ENCODE measurements at regions not wholly inside any gene's neighbourhood (a gene's known extent, or its start where the extent isn't known, plus 50 kb on each side); places are given as distances from the start of the nearest gene placed in this dataset.

- Mint-ChIP-seq H3K9me3 (no peaks in the 10 kb centered on the region), H3K4me3 (no peak overlapping the region), H3K27me3 (peaks cover 8 to 26% (median 15%) of the 10 kb centered on the region in 5 donors), H3K4me1 (no peaks in the 10 kb centered on the region), H3K36me3 (no peaks in the 10 kb centered on the region), H3K27ac (no peak overlapping the region)
- Histone ChIP-seq H3K4me3 (ENCODE audit: low read length) (no peak overlapping the region), H3K36me3 (ENCODE audit: control insufficient read depth in 2 of 3, insufficient read depth in 3 of 3, low read length in 3 of 3) (no peaks in the 10 kb centered on the region), H3K4me1 (ENCODE audit: control insufficient read depth in 2 of 2, insufficient read depth in 2 of 2, low read length in 2 of 2) (no peaks in the 10 kb centered on the region), H3K27me3 (ENCODE audit: control insufficient read depth in 2 of 2, insufficient read depth in 2 of 2, low read length in 2 of 2) (no peaks in the 10 kb centered on the region), H3K9me3 (ENCODE audit: control insufficient read depth in 2 of 3, low read length in 3 of 3) (no peaks in the 10 kb centered on the region), H3K27ac (ENCODE audit: low read depth, low read length) (no peak overlapping the region)
- ChIA-PET POLR2A (no interaction called here), CTCF (no interaction called here)
- ATAC-seq (no peak), DNase-seq (no peak)
- intact Hi-C loops (cut with micrococcal nuclease): no loop called here
Observed at GRCh38 chr14:55950135-55950534, 168.1 kb upstream of the PELI2 start.

GRCh38 chr14:55951341-55952206 is 166.6 kb upstream of the PELI2 start:
- Histone ChIP-seq H3K4me3 (ENCODE audit: low read length) (no peak overlapping the region), H3K4me1 (ENCODE audit: control insufficient read depth in 2 of 2, insufficient read depth in 2 of 2, low read length in 2 of 2) (no peaks in the 10 kb centered on the region), H3K27me3 (ENCODE audit: control insufficient read depth in 2 of 2, insufficient read depth in 2 of 2, low read length in 2 of 2) (no peaks in the 10 kb centered on the region), H3K27ac (ENCODE audit: low read depth, low read length) (no peak overlapping the region), H3K36me3 (ENCODE audit: control insufficient read depth in 2 of 3, insufficient read depth in 3 of 3, low read length in 3 of 3) (no peaks in the 10 kb centered on the region), H3K9me3 (ENCODE audit: control insufficient read depth in 2 of 3, low read length in 3 of 3) (no peaks in the 10 kb centered on the region)
- Mint-ChIP-seq H3K4me3 (no peak overlapping the region), H3K4me1 (no peaks in the 10 kb centered on the region), H3K27ac (no peak overlapping the region), H3K9me3 (no peaks in the 10 kb centered on the region), H3K36me3 (no peaks in the 10 kb centered on the region), H3K27me3 (peaks cover 9 to 27% (median 15%) of the 10 kb centered on the region in 5 donors)
- POLR2A ChIA-PET: no interaction called here
- ATAC-seq (no peak), DNase-seq (no peak)
- intact Hi-C loops (cut with micrococcal nuclease): no loop called here
- CTCF ChIA-PET: no interaction called here

GRCh38 chr14:55954108-55954507 is 164.1 kb upstream of the PELI2 start:
- Histone ChIP-seq H3K9me3 (ENCODE audit: control insufficient read depth in 2 of 3, low read length in 3 of 3) (no peaks in the 10 kb centered on the region), H3K27me3 (ENCODE audit: control insufficient read depth in 2 of 2, insufficient read depth in 2 of 2, low read length in 2 of 2) (no peaks in the 10 kb centered on the region), H3K4me1 (ENCODE audit: control insufficient read depth in 2 of 2, insufficient read depth in 2 of 2, low read length in 2 of 2) (no peaks in the 10 kb centered on the region), H3K4me3 (ENCODE audit: low read length) (no peak overlapping the region), H3K36me3 (ENCODE audit: control insufficient read depth in 2 of 3, insufficient read depth in 3 of 3, low read length in 3 of 3) (no peaks in the 10 kb centered on the region), H3K27ac (ENCODE audit: low read depth, low read length) (no peak overlapping the region)
- ChIA-PET CTCF (no interaction called here), POLR2A (no interaction called here)
- Mint-ChIP-seq H3K36me3 (no peaks in the 10 kb centered on the region), H3K9me3 (no peaks in the 10 kb centered on the region), H3K4me3 (no peak overlapping the region), H3K27ac (no peak overlapping the region), H3K4me1 (no peaks in the 10 kb centered on the region), H3K27me3 (peaks cover 9 to 20% (median 11%) of the 10 kb centered on the region in 5 donors)
- intact Hi-C loops (cut with micrococcal nuclease): no loop called here
- no peak for ATAC-seq
- no peak for DNase-seq

DNA sequence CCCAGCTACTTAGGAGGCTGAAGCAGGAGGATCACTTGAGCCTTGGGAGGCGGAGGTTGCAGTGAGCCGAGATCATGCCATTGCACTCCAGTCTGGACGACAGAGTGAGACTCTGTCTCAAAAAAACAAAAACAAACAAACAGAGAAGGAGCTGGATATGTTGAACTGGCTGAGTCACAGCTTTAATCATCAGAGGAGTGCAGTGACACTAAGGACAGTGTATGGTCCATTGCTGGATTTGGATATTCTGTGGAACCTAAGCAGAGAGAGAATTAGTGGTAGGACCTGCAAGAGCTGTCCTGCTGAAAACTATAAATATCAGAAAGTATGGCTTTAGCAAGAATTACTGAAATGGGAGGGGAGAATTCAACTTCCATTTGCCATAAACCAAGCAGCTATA is 163.0 kb upstream of the PELI2 start:
- Mint-ChIP-seq H3K27me3 (peaks cover 2 to 15% (median 13%) of the 10 kb centered on the region in 5 donors), H3K27ac (no peak overlapping the region), H3K36me3 (no peaks in the 10 kb centered on the region), H3K9me3 (no peaks in the 10 kb centered on the region), H3K4me1 (no peaks in the 10 kb centered on the region), H3K4me3 (no peak overlapping the region)
- no peak for ATAC-seq
- Histone ChIP-seq H3K27me3 (ENCODE audit: control insufficient read depth in 2 of 2, insufficient read depth in 2 of 2, low read length in 2 of 2) (no peaks in the 10 kb centered on the region), H3K4me1 (ENCODE audit: control insufficient read depth in 2 of 2, insufficient read depth in 2 of 2, low read length in 2 of 2) (no peaks in the 10 kb centered on the region), H3K9me3 (ENCODE audit: control insufficient read depth in 2 of 3, low read length in 3 of 3) (no peaks in the 10 kb centered on the region), H3K27ac (ENCODE audit: low read depth, low read length) (no peak overlapping the region), H3K36me3 (ENCODE audit: control insufficient read depth in 2 of 3, insufficient read depth in 3 of 3, low read length in 3 of 3) (no peaks in the 10 kb centered on the region), H3K4me3 (ENCODE audit: low read length) (no peak overlapping the region)
- ChIA-PET POLR2A (no interaction called here), CTCF (no interaction called here)
- intact Hi-C loops (cut with micrococcal nuclease): no loop called here
- no peak for DNase-seq

GRCh38 chr14:55957950-55958349 is 160.3 kb upstream of the PELI2 start:
- intact Hi-C loops (cut with micrococcal nuclease): no loop called here
- H3K9me3 Mint-ChIP-seq: no peaks in the 10 kb centered on the region
- CTCF ChIA-PET: no interaction called here
- no peaks in the 10 kb centered on the region for H3K36me3 Mint-ChIP-seq
- H3K27ac Mint-ChIP-seq: no peak overlapping the region
- Histone ChIP-seq H3K27me3 (ENCODE audit: control insufficient read depth in 2 of 2, insufficient read depth in 2 of 2, low read length in 2 of 2) (no peaks in the 10 kb centered on the region), H3K9me3 (ENCODE audit: control insufficient read depth in 2 of 3, low read length in 3 of 3) (no peaks in the 10 kb centered on the region), H3K4me1 (ENCODE audit: control insufficient read depth in 2 of 2, insufficient read depth in 2 of 2, low read length in 2 of 2) (no peaks in the 10 kb centered on the region), H3K27ac (ENCODE audit: low read depth, low read length) (no peak overlapping the region), H3K36me3 (ENCODE audit: control insufficient read depth in 2 of 3, insufficient read depth in 3 of 3, low read length in 3 of 3) (no peaks in the 10 kb centered on the region), H3K4me3 (ENCODE audit: low read length) (no peak overlapping the region)
- POLR2A ChIA-PET: no interaction called here
- peaks cover 0 to 19% (median 15%) of the 10 kb centered on the region in 5 donors for H3K27me3 Mint-ChIP-seq
- H3K4me1 Mint-ChIP-seq: no peaks in the 10 kb centered on the region
- ATAC-seq (no peak), DNase-seq (no peak)
- H3K4me3 Mint-ChIP-seq: no peak overlapping the region

DNA sequence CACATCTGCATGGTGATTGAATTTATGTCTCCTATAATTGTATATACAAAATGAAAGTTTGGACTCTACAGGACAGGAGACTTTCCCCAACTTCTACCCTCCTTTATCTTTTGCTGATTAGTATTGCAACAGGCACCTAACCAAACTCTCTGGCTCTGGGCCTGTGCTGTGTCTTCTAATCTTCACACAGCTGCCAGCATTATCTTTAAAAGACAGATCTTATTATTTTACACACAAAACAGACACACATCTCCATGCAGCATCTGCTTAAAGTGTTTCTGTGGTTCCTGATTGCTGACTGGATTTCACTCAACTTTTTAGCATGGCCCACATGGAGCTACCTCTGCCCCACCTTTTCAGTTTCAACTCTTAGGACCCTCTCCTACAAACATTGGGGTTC is 154.9 kb upstream of the PELI2 start:
- Mint-ChIP-seq H3K4me1 (no peaks in the 10 kb centered on the region), H3K36me3 (no peaks in the 10 kb centered on the region), H3K27ac (no peak overlapping the region), H3K27me3 (peaks cover 0 to 36% (median 16%) of the 10 kb centered on the region in 5 donors), H3K9me3 (no peaks in the 10 kb centered on the region), H3K4me3 (no peak overlapping the region)
- H3K4me3 ChIP-seq (ENCODE audit: low read length): no peak overlapping the region
- H3K36me3 ChIP-seq (ENCODE audit: control insufficient read depth in 2 of 3, insufficient read depth in 3 of 3, low read length in 3 of 3): no peaks in the 10 kb centered on the region
- POLR2A ChIA-PET: no interaction called here
- H3K27me3 ChIP-seq (ENCODE audit: control insufficient read depth in 2 of 2, insufficient read depth in 2 of 2, low read length in 2 of 2): no peaks in the 10 kb centered on the region
- intact Hi-C loops (cut with micrococcal nuclease): loop anchor here in 1 of 2 donors (5.0 kb wide), 1 partner anchor 379 kb away; no protein-coding TSS in a partner anchor
- CTCF ChIA-PET: no interaction called here
- ATAC-seq: no peak
- no peaks in the 10 kb centered on the region for H3K9me3 ChIP-seq (ENCODE audit: control insufficient read depth in 2 of 3, low read length in 3 of 3)
- H3K4me1 ChIP-seq (ENCODE audit: control insufficient read depth in 2 of 2, insufficient read depth in 2 of 2, low read length in 2 of 2): no peaks in the 10 kb centered on the region
- no peak overlapping the region for H3K27ac ChIP-seq (ENCODE audit: low read depth, low read length)
- DNase-seq: no peak

- Histone ChIP-seq H3K4me1 (ENCODE audit: control insufficient read depth in 2 of 2, insufficient read depth in 2 of 2, low read length in 2 of 2) (no peaks in the 10 kb centered on the region), H3K36me3 (ENCODE audit: control insufficient read depth in 2 of 3, insufficient read depth in 3 of 3, low read length in 3 of 3) (no peaks in the 10 kb centered on the region), H3K4me3 (ENCODE audit: low read length) (no peak overlapping the region), H3K9me3 (ENCODE audit: control insufficient read depth in 2 of 3, low read length in 3 of 3) (no peaks in the 10 kb centered on the region), H3K27me3 (ENCODE audit: control insufficient read depth in 2 of 2, insufficient read depth in 2 of 2, low read length in 2 of 2) (no peaks in the 10 kb centered on the region), H3K27ac (ENCODE audit: low read depth, low read length) (no peak overlapping the region)
- CTCF ChIA-PET: interaction anchor here (0.6 kb wide), 1 partner anchor 353 kb away, joined by 3 read pairs; no protein-coding TSS in a partner anchor
- Mint-ChIP-seq H3K36me3 (no peaks in the 10 kb centered on the region), H3K4me1 (no peaks in the 10 kb centered on the region), H3K27ac (no peak overlapping the region), H3K9me3 (no peaks in the 10 kb centered on the region), H3K27me3 (peaks cover under 1 to 36% (median 15%) of the 10 kb centered on the region in 5 donors), H3K4me3 (no peak overlapping the region)
- POLR2A ChIA-PET: no interaction called here
- no peak for DNase-seq
- intact Hi-C loops (cut with micrococcal nuclease): loop anchor here in 1 of 2 donors (5.0 kb wide), 1 partner anchor 378 kb away; no protein-coding TSS in a partner anchor
- ATAC-seq: no peak
Observed at GRCh38 chr14:55964091-55964490, 154.1 kb upstream of the PELI2 start.
